DOHH2 (cell line): ENCODE measurements at regions not wholly inside any gene's neighbourhood (a gene's known extent, or its start where the extent isn't known, plus 50 kb on each side); places are given as distances from the start of the nearest gene placed in this dataset.

Experiments
- H3F3A ChIP-seq: fragments of 200-600 bp; sonication (generic), shearing (Covaris generic); 2 replicates; pipeline ENCODE4 v1.6.0; 2016; ENCODE audit warnings: antibody characterized with exemption, mild to moderate bottlenecking; ENCODE audit not compliant: control insufficient read depth, insufficient read depth
- H3K27ac ChIP-seq: fragments of 200-600 bp; sonication (generic); 2 replicates; pipeline ENCODE4 v1.5.1; 2014; ENCODE audit warnings: low read depth, mild to moderate bottlenecking, low read length, moderate library complexity
- H3K27me3 ChIP-seq: fragments of 200-600 bp; sonication (generic); 2 replicates; pipeline ENCODE4 v1.6.1; 2014; ENCODE audit warnings: mild to moderate bottlenecking, low read length, mixed read lengths; ENCODE audit not compliant: control insufficient read depth
- H3K36me3 ChIP-seq: fragments of 200-600 bp; sonication (generic); 2 replicates; pipeline ENCODE4 v1.6.1; 2014; ENCODE audit warnings: mild to moderate bottlenecking, low read length, moderate library complexity, mixed read lengths; ENCODE audit not compliant: control insufficient read depth
- H3K4me1 ChIP-seq: fragments of 200-600 bp; sonication (generic); 2 replicates; pipeline ENCODE4 v1.6.1; 2014; ENCODE audit warnings: mild to moderate bottlenecking, low read length, mixed read lengths; ENCODE audit not compliant: control insufficient read depth
- H3K4me2 ChIP-seq: fragments of 200-600 bp; sonication (generic); 2 replicates; pipeline ENCODE4 v1.6.0; 2014; ENCODE audit warnings: mild to moderate bottlenecking, low read length, moderate library complexity
- H3K4me3 ChIP-seq: fragments of 200-600 bp; sonication (generic); 2 replicates; pipeline ENCODE4 v1.5.1; 2014; ENCODE audit warnings: mild to moderate bottlenecking, low read length, mixed read lengths
- H3K79me2 ChIP-seq: fragments of 200-600 bp; sonication (generic); 2 replicates; pipeline ENCODE4 v1.6.1; 2014; ENCODE audit warnings: mild to moderate bottlenecking, low read length, mixed read lengths; ENCODE audit not compliant: control insufficient read depth
- H3K9me2 ChIP-seq: fragments of 200-600 bp; sonication (generic); replicated peaks from 2 replicates; pipeline ENCODE4 v1.6.1; 2014; ENCODE audit warnings: mild to moderate bottlenecking, low read length, mixed read lengths; ENCODE audit not compliant: control insufficient read depth
- H3K9me3 ChIP-seq: fragments of 200-600 bp; sonication (generic); 2 replicates; pipeline ENCODE4 v1.6.1; 2014; ENCODE audit warnings: antibody characterized with exemption, low read length, mixed read lengths; ENCODE audit not compliant: control insufficient read depth, insufficient read depth
- H4K20me1 ChIP-seq: fragments of 200-600 bp; sonication (generic); 2 replicates; pipeline ENCODE4 v1.6.0; 2014; ENCODE audit warnings: low read depth, mild to moderate bottlenecking, antibody characterized with exemption, low read length, moderate library complexity; ENCODE audit not compliant: control insufficient read depth, insufficient read depth
- CTCF ChIP-seq: fragments of 200-600 bp; sonication (generic); IDR thresholded peaks from one replicate; pipeline ENCODE4 v1.5.1; 2014; ENCODE audit warnings: antibody characterized with exemption, mild to moderate bottlenecking, low read depth, low read length; ENCODE audit not compliant: poor library complexity, severe bottlenecking
- EZH2phosphoT487 ChIP-seq: fragments of 200-600 bp; sonication (generic); IDR thresholded peaks from 2 replicates; pipeline ENCODE4 v1.6.1; 2017; ENCODE audit warnings: borderline replicate concordance, mild to moderate bottlenecking, antibody characterized with exemption, low read length, moderate library complexity, mixed read lengths

GRCh38 chr1:112285746-112286145, 110.3 kb upstream of the CTTNBP2NL start:
- Histone ChIP-seq H3K4me3 (no peak overlapping the region), H4K20me1 (no peaks in the 10 kb centered on the region), H3K9me3 (no peaks in the 10 kb centered on the region), H3K4me2 (no peak overlapping the region), H3F3A (no peaks in the 10 kb centered on the region), H3K4me1 (no peaks in the 10 kb centered on the region), H3K36me3 (no peaks in the 10 kb centered on the region), H3K9me2 (no peaks in the 10 kb centered on the region), H3K79me2 (no peaks in the 10 kb centered on the region), H3K27ac (no peak overlapping the region), H3K27me3 (no peaks in the 10 kb centered on the region; the same call in 1 of the 2 replicates)
- TF ChIP-seq EZH2phosphoT487, result no peak
- no peak for TF ChIP-seq CTCF

GRCh38 chr1:112296908-112297307, 99.1 kb upstream of the CTTNBP2NL start:
- no peaks in the 10 kb centered on the region for H3K9me3 ChIP-seq
- H3K79me2 ChIP-seq, result no peaks in the 10 kb centered on the region
- no peaks in the 10 kb centered on the region for H3F3A ChIP-seq
- H4K20me1 ChIP-seq, result no peaks in the 10 kb centered on the region
- H3K27me3 ChIP-seq, result no peaks in the 10 kb centered on the region
- no peak overlapping the region for H3K27ac ChIP-seq
- H3K4me2 ChIP-seq, result no peak overlapping the region
- H3K4me3 ChIP-seq, result no peak overlapping the region
- H3K9me2 ChIP-seq, result no peaks in the 10 kb centered on the region
- TF ChIP-seq EZH2phosphoT487 (no peak), CTCF (no peak)
- no peaks in the 10 kb centered on the region for H3K4me1 ChIP-seq
- no peaks in the 10 kb centered on the region for H3K36me3 ChIP-seq

GRCh38 chr1:112297536-112297935, 98.5 kb upstream of the CTTNBP2NL start:
- no peaks in the 10 kb centered on the region for H3K9me2 ChIP-seq
- no peaks in the 10 kb centered on the region for H3K36me3 ChIP-seq
- no peaks in the 10 kb centered on the region for H3K27me3 ChIP-seq
- H4K20me1 ChIP-seq, result no peaks in the 10 kb centered on the region
- H3K79me2 ChIP-seq, result no peaks in the 10 kb centered on the region
- H3K27ac ChIP-seq, result no peak overlapping the region
- H3K9me3 ChIP-seq, result no peaks in the 10 kb centered on the region
- H3K4me3 ChIP-seq, result no peak overlapping the region
- no peak overlapping the region for H3K4me2 ChIP-seq
- TF ChIP-seq EZH2phosphoT487 (no peak), CTCF (no peak)
- H3K4me1 ChIP-seq, result no peaks in the 10 kb centered on the region
- no peaks in the 10 kb centered on the region for H3F3A ChIP-seq

- no peak for TF ChIP-seq EZH2phosphoT487
- peak; percentile 66 for TF ChIP-seq CTCF
- Histone ChIP-seq H3F3A (no peaks in the 10 kb centered on the region), H3K27me3 (no peaks in the 10 kb centered on the region), H4K20me1 (no peaks in the 10 kb centered on the region), H3K4me2 (no peak overlapping the region), H3K27ac (no peak overlapping the region), H3K4me1 (no peaks in the 10 kb centered on the region), H3K9me2 (no peaks in the 10 kb centered on the region), H3K9me3 (no peaks in the 10 kb centered on the region), H3K4me3 (no peak overlapping the region), H3K36me3 (no peaks in the 10 kb centered on the region), H3K79me2 (no peaks in the 10 kb centered on the region)
Observed at GRCh38 chr1:112298558-112298957, 97.5 kb upstream of the CTTNBP2NL start.
